AG04450 (cell line): ENCODE measurements at regions not wholly inside any gene's neighbourhood (a gene's known extent, or its start where the extent isn't known, plus 50 kb on each side); places are given as distances from the start of the nearest gene placed in this dataset.

Source experiments
- CTCF ChIA-PET: fragments of 300-600, 350-600 bp; formaldehyde crosslinking; extraction: SDS; loops from one replicate; lab custom pipeline; 2022; ENCODE audit warnings: antibody characterized with exemption, inconsistent platforms; lab: Charles Lee
- POLR2A ChIA-PET: fragments of 350-600 bp; formaldehyde crosslinking; extraction: SDS; loops from one replicate; lab custom pipeline; 2021; ENCODE audit warnings: antibody characterized with exemption, inconsistent platforms; lab: Yijun Ruan, JAX
- DNase-seq: peaks from one replicate; pipeline ENCODE4 v3.0.0-alpha.2; 2011; ENCODE audit warnings: low read depth, low spot score
- H3K27ac ChIP-seq: one replicate; pipeline ENCODE4 v1.5.1; 2012; ENCODE audit warnings: low read depth, low read length, control low read depth
- H3K27me3 ChIP-seq: one replicate; pipeline ENCODE4 v1.6.0; 2012; ENCODE audit warnings: low read length; ENCODE audit not compliant: control insufficient read depth, insufficient read depth
- H3K4me3 ChIP-seq: 2 replicates; pipeline ENCODE4 v1.5.1; 2011; ENCODE audit warnings: mild to moderate bottlenecking, low read depth, low read length, control low read depth
- H3K9me3 ChIP-seq: 2 replicates; pipeline ENCODE4 v1.5.1; 2012; ENCODE audit warnings: low read length; ENCODE audit not compliant: control insufficient read depth, insufficient read depth
- TF ChIP-seq, protein P1 (sequence below): IDR thresholded peaks from 2 replicates; pipeline ENCODE4 v1.5.1; 2011; ENCODE audit warnings: low read depth, low read length, control low read depth, inconsistent platforms

DNA sequence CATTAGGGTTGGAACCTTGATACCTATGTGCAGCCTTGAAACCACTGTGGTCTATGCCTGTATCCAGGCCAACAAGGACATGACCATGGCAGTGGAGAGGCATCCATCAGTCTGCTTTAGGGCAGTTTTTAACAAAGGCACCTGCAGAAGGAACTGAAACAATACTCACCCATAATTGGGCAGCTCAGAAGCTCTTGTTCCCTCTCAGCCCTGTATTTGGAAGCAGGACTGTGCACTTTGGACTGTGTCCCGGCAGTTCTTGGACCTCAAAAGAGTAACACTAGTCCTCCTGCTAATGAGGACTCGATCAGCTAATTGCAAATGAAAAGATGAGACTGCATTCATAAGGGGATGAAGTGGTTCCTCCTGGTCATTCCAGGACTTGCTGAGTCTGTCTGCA is 500.2 kb upstream of the TNP1 start:
- Histone ChIP-seq H3K9me3 (no peaks in the 10 kb centered on the region), H3K27ac (peak overlapping the region; percentile 31), H3K4me3 (no peak overlapping the region), H3K27me3 (no peaks in the 10 kb centered on the region)
- POLR2A ChIA-PET: interaction anchor here (0.8 to 2.4 kb wide), 5 partner anchors 12 to 666 kb away, joined by 3 to 18 read pairs (median 6); no protein-coding TSS in a partner anchor
- DNase-seq: no peak
- CTCF ChIA-PET: interaction anchor here (1.2 kb wide), 1 partner anchor 150 kb away, joined by 5 read pairs; no protein-coding TSS in a partner anchor
- TF ChIP-seq, protein P1, sequence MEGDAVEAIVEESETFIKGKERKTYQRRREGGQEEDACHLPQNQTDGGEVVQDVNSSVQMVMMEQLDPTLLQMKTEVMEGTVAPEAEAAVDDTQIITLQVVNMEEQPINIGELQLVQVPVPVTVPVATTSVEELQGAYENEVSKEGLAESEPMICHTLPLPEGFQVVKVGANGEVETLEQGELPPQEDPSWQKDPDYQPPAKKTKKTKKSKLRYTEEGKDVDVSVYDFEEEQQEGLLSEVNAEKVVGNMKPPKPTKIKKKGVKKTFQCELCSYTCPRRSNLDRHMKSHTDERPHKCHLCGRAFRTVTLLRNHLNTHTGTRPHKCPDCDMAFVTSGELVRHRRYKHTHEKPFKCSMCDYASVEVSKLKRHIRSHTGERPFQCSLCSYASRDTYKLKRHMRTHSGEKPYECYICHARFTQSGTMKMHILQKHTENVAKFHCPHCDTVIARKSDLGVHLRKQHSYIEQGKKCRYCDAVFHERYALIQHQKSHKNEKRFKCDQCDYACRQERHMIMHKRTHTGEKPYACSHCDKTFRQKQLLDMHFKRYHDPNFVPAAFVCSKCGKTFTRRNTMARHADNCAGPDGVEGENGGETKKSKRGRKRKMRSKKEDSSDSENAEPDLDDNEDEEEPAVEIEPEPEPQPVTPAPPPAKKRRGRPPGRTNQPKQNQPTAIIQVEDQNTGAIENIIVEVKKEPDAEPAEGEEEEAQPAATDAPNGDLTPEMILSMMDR: no peak

DNA sequence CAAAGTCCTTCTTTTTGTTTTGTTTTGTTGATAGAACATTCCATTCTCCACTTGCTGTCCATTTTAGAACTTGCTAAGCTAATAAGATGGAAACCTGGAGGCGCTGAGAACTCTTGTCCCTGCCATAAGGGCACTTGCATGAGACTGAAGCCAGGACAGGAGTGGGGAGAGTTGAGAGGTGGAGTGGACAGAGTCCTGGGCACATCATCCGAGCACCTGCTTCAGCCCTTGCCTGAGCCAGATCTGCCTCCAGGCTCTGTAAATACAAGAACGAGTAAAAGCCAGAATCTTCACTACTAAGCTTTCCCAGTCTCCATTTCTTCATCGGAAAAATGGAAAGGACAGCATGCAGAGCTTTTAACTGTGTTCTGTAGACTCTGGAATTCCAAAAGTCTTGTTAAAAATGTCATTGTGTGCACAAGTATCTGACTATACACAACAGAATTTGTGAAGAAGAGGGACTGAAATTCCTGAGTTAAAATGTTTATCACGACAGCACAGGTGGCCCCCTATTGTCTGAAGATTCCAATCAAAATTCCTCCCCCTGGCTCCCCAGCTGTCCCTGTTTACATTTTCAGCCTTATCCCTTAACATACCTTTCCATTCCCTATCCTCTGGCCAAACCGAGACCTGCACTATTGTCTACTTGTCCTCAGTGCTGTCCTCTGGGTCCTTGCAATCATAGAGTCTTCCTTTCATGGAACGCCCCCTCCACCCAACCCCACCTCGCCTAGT is 498.2 kb upstream of the TNP1 start:
- no peaks in the 10 kb centered on the region for H3K9me3 ChIP-seq
- POLR2A ChIA-PET: interaction anchor here (0.6 kb wide), 1 partner anchor 15 kb away, joined by 3 read pairs; no protein-coding TSS in a partner anchor
- no peaks in the 10 kb centered on the region for H3K27me3 ChIP-seq
- TF ChIP-seq, protein P1: no peak
- DNase-seq: no peak
- CTCF ChIA-PET: interaction anchor here (2.1 kb wide), 1 partner anchor 153 kb away, joined by 4 read pairs; no protein-coding TSS in a partner anchor
- H3K27ac ChIP-seq: no peak overlapping the region
- no peak overlapping the region for H3K4me3 ChIP-seq

DNA sequence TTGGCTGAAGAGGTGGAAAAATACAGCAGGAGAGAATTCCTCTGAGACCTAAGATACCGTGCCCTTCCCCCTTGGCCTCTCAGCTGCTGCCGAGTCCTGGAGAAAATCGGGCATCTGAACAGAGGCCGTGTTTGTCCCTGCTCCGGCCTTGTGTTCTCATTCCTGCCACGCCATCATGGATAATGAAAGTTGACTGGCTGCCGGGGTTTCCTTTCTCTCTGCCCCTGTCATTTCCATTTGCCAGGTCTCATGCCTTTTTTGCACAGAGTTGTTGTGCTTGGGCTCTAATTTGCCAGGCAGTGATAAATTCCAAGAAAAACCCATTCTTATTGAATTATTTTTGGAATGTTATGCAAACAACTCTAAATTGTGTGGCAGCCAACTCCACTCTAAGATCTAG is 496.9 kb upstream of the TNP1 start:
- H3K27ac ChIP-seq: no peak overlapping the region
- TF ChIP-seq, protein P1: no peak
- H3K4me3 ChIP-seq: no peak overlapping the region
- ChIA-PET CTCF (interaction anchor here (2.1 kb wide), 1 partner anchor 154 kb away, joined by 4 read pairs; no protein-coding TSS in a partner anchor), POLR2A (no interaction called here)
- DNase-seq: no peak
- H3K27me3 ChIP-seq: no peaks in the 10 kb centered on the region
- no peaks in the 10 kb centered on the region for H3K9me3 ChIP-seq

DNA sequence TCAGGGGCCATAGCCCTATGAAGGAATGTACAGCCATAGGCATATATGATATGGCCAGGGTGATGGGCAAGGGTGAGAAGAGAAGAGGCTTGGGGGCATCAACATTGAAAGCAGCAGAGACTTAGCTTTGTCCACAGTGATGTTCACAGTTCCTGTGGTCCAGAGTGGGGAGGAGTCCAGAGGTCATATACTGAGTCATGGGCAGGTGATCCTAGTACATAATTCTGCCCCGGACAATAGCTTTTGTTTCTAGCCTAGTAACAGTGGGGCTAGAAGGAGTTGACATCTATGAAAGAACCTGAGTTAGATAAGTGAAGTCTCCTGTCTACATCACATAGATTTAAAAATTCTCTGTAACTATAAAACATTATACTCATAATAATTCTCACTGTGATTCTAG is 496.3 kb upstream of the TNP1 start:
- CTCF ChIA-PET: interaction anchor here (1.0 to 2.1 kb wide), 2 partner anchors 12 to 154 kb away, joined by 4 read pairs; no protein-coding TSS in a partner anchor
- no peaks in the 10 kb centered on the region for H3K27me3 ChIP-seq
- TF ChIP-seq, protein P1: no peak
- H3K4me3 ChIP-seq: no peak overlapping the region
- H3K9me3 ChIP-seq: no peaks in the 10 kb centered on the region
- DNase-seq: no peak
- POLR2A ChIA-PET: interaction anchor here (0.9 kb wide), 1 partner anchor 661 kb away, joined by 4 read pairs; the partner anchor contains the start of gene IGFBP5
- no peak overlapping the region for H3K27ac ChIP-seq

DNA sequence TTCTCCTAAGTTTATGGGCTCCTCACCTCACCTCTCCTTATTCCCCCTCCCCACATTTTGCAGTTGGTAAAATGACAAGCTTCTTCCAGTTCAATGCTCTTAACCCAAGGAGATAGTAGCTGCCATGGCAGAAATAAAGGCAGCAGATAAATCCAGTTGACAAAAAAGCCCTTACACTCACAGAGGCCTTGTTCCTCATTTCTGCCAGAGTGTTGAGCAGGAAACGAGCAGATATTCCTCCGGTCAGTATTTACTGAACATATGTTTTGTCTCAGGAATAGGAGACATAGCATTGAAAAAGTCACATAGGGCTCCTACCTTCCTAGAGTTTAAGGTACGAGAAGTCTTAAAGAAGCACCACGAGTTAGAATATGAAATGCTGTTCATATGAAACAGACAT is 493.7 kb upstream of the TNP1 start:
- Histone ChIP-seq H3K4me3 (no peak overlapping the region), H3K9me3 (no peaks in the 10 kb centered on the region), H3K27ac (no peak overlapping the region), H3K27me3 (no peaks in the 10 kb centered on the region)
- ChIA-PET CTCF (no interaction called here), POLR2A (no interaction called here)
- DNase-seq: no peak
- TF ChIP-seq, protein P1: no peak
